Tibial nerve (tissue), 4 donors: ENCODE measurements at regions not wholly inside any gene's neighbourhood (a gene's known extent, or its start where the extent isn't known, plus 50 kb on each side); places are given as distances from the start of the nearest gene placed in this dataset. TPM values are rescaled to one million over a fixed set of nuclear protein-coding genes. Genes with fewer than 3 reads are reported as not detected.

Experiments used
- DNase-seq, 2 donors: peaks; one replicate each; pipeline ENCODE4 v3.0.0-alpha.2; 2019; ENCODE audit warnings: low spot score in 2 of 2
- H3K27ac ChIP-seq, 4 donors: fragments of 200-600 bp; sonication (generic) in 3 of 4; one replicate each; pipeline ENCODE4 v1.5.1; 2017 to 2019; ENCODE audit warnings: mild to moderate bottlenecking in 1 of 4
- H3K27me3 ChIP-seq, 2 donors: fragments of 200-600 bp; sonication (generic) in 1 of 2; one replicate each; pipeline versions ENCODE4 v1.5.1 to v1.6.0; 2017 to 2019
- H3K36me3 ChIP-seq, 3 donors: fragments of 200-600 bp; sonication (generic); one replicate each; pipeline ENCODE4 v1.5.1; 2018 to 2019
- H3K4me1 ChIP-seq, 4 donors: fragments of 200-600 bp; sonication (generic) in 3 of 4; one replicate each; pipeline ENCODE4 v1.5.1; 2017 to 2019
- H3K4me3 ChIP-seq, 4 donors: fragments of 200-600 bp; sonication (generic) in 3 of 4; one replicate each; pipeline ENCODE4 v1.5.1; 2017 to 2019; ENCODE audit warnings: mild to moderate bottlenecking in 1 of 4, moderate library complexity in 1 of 4
- H3K9me3 ChIP-seq, 4 donors: fragments of 200-600 bp; sonication (generic) in 3 of 4; one replicate each; pipeline ENCODE4 v1.5.1; 2017 to 2019
- CTCF ChIP-seq, 5 experiments: fragments of 200-600 bp in 3 of 5; fragments of 450-650 bp in 2 of 5; sonication (generic) in 3 of 5; IDR thresholded peaks; one replicate each; pipeline ENCODE4 v1.5.1; 2016 to 2019; ENCODE audit warnings: antibody characterized with exemption in 5 of 5, mild to moderate bottlenecking in 3 of 5, moderate library complexity in 2 of 5
- EP300 ChIP-seq, 2 donors: sonication (generic); formaldehyde crosslinking; IDR thresholded peaks; one replicate each; pipeline ENCODE4 v1.6.1; 2017; ENCODE audit warnings: antibody characterized with exemption in 2 of 2, mild to moderate bottlenecking in 1 of 2
- POLR2A ChIP-seq, 2 donors: fragments of 450-650 bp; IDR thresholded peaks; one replicate each; pipeline ENCODE4 v1.6.1; 2017; ENCODE audit warnings: antibody characterized with exemption in 2 of 2, mild to moderate bottlenecking in 2 of 2, moderate library complexity in 2 of 2
- WGBS, 2 donors: methylation state at CpG; one replicate each; pipeline ENCODE4 v1.1.5; 2018; 5-methylcytosine and 5-hydroxymethylcytosine counted together
- small RNA-seq: library from RNA; depleted of rRNA; stranded (forward); fragments of <200 nt; gene quantifications from one replicate; pipeline ENCODE3, GENCODE V24; 2016

- H3K4me3 ChIP-seq: no peak overlapping the region
- no peaks in the 10 kb centered on the region for H3K27me3 ChIP-seq
- H3K36me3 ChIP-seq: no peaks in the 10 kb centered on the region
- TF ChIP-seq EP300 (IDR thresholded peaks at IDR 0.05): no peak
- no peak for TF ChIP-seq CTCF (IDR thresholded peaks at IDR 0.05)
- no peak for TF ChIP-seq POLR2A (IDR thresholded peaks at IDR 0.05)
- no peak for DNase-seq
- H3K4me1 ChIP-seq: no peaks in the 10 kb centered on the region
- H3K27ac ChIP-seq: no peak overlapping the region
- H3K9me3 ChIP-seq: no peaks in the 10 kb centered on the region
These were observed 60.1 kb upstream of the ELOVL5 start for GRCh38 chr6:53408826-53409225.

GRCh38 chr6:53399027-53399344 is 50.2 kb upstream of the ELOVL5 start:
- no peaks in the 10 kb centered on the region for H3K4me1 ChIP-seq
- H3K27ac ChIP-seq: no peak overlapping the region
- TF ChIP-seq CTCF (IDR thresholded peaks at IDR 0.05): no peak
- TF ChIP-seq POLR2A (IDR thresholded peaks at IDR 0.05): no peak
- TF ChIP-seq EP300 (IDR thresholded peaks at IDR 0.05): no peak
- H3K4me3 ChIP-seq: no peak overlapping the region
- no peak for DNase-seq
- no peaks in the 10 kb centered on the region for H3K9me3 ChIP-seq
- H3K27me3 ChIP-seq: no peaks in the 10 kb centered on the region
- no peaks in the 10 kb centered on the region for H3K36me3 ChIP-seq

- no peaks in the 10 kb centered on the region for H3K4me1 ChIP-seq
- WGBS, 2 donors: 64 to 67% methylated on average over 5 of the region's 5 CpGs
- no peaks in the 10 kb centered on the region for H3K36me3 ChIP-seq
- DNase-seq: no peak
- no peak overlapping the region for H3K27ac ChIP-seq
- H3K9me3 ChIP-seq: no peaks in the 10 kb centered on the region
- no peak for TF ChIP-seq EP300 (IDR thresholded peaks at IDR 0.05)
- no peak for TF ChIP-seq POLR2A (IDR thresholded peaks at IDR 0.05)
- TF ChIP-seq CTCF (IDR thresholded peaks at IDR 0.05): no peak
- H3K27me3 ChIP-seq: no peaks in the 10 kb centered on the region
- no peak overlapping the region for H3K4me3 ChIP-seq
These were observed 49.7 kb upstream of the ELOVL5 start for GRCh38 chr6:53398247-53399026.

Small RNA genes lying in the stretch of these regions (small RNA-seq; reads per million reads assigned to genes)
- gene NANOGP3: not detected
